SHP77 treated with DMSO at 0.1 percent for 48 hours (cell line): ENCODE measurements at regions not wholly inside any gene's neighbourhood (a gene's known extent, or its start where the extent isn't known, plus 50 kb on each side); places are given as distances from the start of the nearest gene placed in this dataset.

ENCODE experiments used
- DNase-seq: peaks from one replicate; lab custom pipeline; 2025; lab: John Stamatoyannopoulos, UW

DNA sequence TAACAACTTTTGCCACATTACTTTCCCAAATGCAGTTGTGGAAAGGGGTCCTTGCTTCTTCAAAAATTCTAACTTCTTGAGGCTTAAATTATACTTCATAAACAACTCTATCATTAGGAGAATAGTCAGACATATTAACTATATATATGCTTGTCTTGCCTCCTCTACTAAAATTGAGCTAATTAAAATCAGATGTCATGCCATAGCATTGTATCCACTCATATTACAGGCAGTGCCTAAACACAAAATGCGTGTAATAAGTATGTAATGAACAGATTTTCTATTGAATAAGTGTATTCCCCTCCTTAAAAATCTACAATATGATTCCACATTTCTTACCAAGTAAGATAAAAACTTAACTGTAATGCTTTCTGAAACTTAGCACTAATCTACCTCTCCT lies 204.5 kb downstream of the PLK2 start:
- no peak for DNase-seq

DNA sequence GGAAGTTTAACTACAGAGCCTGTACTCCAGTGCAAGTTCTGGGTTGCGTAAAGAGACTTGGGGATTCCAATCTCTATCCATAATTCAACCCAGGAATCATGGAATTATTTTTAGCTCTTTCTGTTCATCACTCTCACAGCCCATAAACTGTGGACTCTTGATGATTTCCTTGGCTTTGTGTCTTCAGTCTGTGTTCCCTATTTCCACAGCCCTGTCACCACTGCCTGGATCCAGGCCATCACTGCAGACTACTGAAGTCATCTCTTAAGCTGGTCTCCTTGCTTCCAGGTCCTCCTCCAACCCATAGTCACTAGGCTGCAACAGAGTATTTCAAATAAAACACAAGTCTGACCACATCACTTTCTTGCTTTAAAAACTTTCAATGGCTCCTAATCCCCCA lies 211.7 kb downstream of the PLK2 start:
- no peak for DNase-seq

DNA sequence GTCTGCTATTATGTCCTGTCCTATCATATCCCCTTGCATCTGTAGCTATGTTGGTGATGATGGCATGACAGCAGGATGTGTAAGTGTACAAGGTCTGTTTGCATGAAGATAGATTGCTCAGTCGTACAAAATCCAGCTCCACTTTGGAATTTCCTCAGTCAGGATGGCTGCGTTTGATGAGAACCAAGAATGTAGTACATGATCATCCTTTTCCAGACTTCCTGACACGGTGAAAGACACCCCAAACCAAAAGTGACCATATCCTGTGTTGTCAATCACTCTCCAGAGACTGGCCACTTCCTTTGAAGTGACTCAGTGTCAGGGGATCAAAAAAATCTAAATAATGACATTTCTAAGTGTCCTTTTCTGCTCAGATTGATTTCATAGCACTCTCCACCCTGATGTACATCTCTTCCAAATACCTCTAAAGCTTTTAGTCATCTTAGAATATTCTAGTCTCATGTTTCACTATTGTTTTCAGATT lies 213.4 kb downstream of the PLK2 start:
- no peak for DNase-seq

DNA sequence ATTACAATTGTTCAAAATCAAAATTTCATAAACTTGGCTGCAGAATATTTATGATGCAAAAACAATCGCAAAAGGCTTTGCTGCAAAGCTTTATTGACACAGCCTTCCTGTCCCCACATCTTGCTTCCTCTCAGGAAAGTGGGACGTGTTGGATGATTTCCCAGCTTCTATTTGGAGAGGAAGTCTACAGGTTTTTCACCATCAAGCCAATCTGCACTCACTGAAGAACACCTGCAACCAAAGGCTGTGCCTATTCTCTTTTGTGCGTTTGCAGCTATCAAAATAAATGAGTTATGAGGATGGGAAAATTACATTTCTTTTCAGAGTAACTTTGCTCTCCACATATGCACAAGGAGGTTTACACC lies 214.4 kb downstream of the PLK2 start:
- DNase-seq, result peak; percentile 52

DNA sequence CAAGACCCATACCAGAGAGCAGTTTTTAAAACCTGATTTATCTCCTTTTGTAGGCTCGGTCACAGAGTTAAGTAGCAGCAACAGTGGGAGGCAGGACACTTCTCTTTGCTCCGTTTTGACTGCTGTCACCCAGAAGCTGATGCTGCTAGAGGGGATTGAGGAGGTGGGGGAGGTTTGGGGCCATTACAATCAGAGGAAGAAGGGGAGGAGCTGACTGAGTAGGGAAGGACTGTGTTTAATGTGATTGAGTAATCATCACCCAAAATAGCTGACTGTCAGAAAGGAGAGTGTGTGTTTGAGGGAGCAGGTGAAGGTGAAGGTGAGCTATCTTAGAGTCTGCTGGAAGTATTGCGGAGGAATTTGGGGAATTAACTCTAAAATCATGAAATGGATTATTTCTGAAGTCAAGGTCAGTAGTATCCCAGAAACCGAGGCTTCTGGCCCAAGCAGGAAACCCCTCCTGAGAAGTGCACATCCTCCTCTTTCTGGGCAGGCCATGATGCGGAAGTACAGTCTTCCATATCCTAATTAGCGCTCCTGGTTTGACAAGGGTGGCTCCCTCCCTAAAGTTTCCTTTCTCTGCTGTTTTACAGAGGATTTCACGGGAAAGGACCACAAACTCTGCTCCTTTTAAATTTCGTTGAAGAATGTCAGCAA lies 214.9 kb downstream of the PLK2 start:
- DNase-seq, result no peak

DNA sequence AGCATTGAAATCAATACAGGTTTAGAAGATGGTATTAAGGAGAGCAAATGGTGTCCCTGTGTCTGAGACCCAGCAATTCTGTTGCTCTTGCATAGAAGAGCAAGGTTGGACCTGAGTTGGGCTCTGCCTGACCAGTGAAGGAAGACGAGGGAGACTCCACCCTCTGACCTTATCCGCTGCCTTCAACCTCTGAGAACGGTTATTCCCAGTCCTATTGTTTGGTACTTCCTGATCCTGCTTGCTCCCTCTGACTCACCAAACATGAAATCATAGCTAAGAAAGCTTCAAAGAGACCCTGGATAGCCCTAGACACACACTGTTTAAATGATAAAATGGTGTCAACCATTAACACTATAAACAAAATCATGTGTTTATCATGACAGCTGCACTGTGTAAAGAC lies 218.5 kb downstream of the PLK2 start:
- no peak for DNase-seq

DNA sequence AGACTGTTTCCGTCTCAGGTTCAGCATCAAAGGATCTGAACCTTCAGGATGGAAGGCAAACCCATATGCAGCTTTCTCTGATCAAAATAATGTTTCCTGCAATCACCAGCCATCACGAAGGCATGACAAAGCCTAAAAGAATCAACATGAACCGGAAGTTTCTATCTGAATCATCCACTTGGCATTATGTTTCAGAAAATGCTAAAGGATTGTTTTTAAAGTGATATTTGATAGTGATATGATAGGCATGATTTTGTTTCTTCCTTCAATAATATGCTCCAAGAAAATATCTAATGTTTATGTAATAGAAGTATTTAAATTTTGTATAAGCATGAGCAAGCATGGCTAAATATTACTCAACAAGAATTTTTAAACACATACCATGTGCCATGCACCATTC lies 219.6 kb downstream of the PLK2 start:
- DNase-seq, result no peak

DNA sequence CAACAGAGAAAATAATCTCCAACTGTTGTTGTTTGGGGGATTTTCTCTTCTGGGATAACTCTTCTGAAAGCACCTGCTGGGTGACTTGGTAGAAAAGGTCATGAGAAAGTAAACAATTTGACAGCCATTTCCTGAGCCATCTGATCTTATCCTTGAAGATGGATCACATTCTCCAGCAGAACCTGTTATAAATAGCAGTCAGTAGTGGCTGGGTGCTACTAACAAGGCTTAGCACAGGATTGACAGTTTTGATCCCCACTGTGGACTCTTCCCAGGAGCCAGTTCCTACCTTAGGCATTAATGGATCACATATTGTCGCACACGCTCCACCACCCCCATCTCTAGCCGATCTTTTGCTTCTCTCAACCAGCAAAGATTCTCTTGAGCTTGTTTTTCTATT lies 220.2 kb downstream of the PLK2 start:
- DNase-seq, result no peak

DNA sequence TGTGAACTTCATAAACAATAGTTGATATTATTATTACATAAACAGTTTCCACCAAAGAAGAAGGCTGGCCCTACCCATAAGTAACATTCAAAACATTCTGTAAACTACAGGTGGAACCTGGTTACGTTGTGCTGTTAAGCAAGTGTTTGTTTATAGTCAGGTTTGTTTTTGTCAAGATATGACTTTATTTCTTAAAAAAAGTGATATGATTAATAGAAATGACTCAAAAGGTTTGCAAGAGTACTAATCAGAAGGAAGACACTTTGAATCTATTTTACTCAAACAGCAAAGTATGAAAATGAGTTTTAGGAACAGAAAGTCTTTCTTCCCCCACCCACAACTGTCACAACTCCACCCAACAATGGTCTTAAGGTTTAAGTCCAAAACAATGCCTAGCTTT lies 220.8 kb downstream of the PLK2 start:
- DNase-seq, result no peak

DNA sequence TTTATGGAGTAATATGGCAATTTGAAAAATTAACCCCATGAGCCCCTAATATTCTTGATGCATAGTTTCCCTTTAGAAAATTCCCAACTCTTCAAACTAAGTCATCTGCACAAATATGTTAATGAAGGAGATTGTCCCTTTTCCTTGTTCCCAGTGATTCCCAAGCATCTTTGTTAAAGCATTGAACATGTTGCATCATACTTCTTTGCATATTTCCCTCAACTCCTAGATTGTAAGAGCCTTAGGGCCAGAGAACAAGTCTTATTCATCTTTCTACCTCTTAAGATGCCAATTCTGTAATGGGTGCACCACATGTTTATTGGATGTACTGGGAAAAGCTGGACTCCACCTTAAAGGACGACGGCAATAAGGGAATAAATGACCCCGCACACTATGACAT lies 223.4 kb downstream of the PLK2 start:
- DNase-seq, result no peak

DNA sequence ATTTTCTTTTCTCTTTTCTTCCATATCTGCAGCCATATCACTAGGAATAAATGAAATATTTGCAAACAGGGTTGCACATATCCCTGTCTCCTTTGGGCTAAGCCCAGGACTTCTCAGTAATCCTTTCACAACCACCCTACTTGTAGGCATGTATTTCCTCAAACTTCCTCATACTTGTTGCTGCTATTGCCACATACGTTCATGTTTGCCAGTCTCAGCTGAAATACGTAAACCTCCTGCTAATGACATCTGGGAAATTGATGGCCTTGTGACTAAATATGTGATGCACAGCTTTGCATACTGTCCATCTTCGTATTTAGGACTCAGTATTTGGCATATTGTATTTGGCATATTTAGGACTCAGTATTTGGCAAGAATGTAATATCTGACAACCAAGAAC lies 224.6 kb downstream of the PLK2 start:
- no peak for DNase-seq

DNA sequence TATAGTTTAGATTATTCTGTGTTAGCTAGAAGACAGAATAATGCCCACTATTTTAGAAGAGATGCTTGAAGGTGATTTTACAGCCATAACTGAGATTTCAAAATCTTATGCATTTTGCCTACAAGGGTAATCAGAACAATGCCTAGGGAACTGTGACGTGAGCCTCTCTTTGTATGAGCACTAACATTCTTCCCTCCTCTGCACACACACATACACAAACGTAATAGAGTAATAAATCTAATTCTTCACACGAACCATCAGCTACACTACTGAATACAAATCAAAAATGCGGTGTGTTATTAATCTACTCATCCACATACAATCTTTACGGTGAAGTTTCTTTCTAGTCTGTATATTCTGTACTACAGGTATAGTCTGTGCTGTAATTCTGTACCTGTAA lies 227.8 kb downstream of the PLK2 start:
- no peak for DNase-seq

DNA sequence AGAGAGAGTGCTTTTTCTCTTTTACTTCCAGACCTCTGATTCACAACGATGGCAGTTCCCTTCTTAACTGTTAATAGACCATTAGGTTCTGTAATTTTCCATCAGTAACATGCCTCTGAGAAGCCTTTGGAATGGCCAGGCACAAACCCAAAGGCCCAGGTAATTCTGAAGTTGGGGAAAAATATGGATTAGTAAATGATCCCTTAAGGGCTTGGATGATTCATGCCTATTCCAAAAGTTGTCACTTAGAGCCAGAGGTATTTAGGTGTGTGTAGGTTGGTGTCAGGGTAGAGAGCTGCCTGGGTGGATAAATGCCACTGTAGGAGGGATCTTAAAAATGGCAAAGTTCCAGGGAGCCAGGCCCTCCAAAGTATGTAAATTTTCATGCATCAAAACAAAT lies 228.8 kb downstream of the PLK2 start:
- DNase-seq, result no peak

DNA sequence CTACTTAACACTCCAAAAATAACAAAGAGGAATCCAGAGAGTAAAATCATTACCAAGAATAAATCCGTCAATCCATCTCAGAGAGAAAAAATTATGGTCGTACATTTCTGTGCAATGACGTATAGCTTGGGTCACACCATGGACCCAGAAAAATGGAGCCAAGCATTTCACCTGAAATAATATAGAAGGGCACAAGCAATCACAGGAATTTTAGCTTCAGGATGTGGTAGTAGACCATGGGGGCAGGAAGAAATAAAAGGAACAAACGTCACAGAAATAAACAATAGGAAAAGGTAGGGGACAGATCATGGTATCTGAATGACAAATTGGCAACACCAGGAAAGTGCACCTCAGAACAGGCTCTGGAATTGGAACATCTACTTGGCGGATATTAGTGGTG lies 231.0 kb downstream of the PLK2 start:
- DNase-seq, result no peak

DNA sequence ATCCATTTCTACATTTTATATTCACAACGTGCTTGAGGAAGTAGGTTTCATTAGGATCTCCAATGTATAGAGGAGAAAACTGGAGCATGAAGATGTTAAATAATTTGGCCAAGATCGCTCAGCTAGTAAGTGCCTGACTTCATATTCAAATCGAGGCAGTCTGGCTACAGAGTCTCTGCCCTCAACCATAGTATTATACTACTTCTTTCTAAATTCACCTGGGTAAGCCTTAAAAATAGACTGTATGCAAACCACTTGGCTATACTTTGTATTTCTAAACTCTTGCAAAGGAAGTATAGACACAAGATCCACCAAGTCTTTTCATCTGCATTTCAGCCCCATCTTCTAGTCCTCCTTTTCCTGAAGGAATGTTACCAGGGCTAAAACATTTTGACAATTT lies 232.0 kb downstream of the PLK2 start:
- no peak for DNase-seq

DNA sequence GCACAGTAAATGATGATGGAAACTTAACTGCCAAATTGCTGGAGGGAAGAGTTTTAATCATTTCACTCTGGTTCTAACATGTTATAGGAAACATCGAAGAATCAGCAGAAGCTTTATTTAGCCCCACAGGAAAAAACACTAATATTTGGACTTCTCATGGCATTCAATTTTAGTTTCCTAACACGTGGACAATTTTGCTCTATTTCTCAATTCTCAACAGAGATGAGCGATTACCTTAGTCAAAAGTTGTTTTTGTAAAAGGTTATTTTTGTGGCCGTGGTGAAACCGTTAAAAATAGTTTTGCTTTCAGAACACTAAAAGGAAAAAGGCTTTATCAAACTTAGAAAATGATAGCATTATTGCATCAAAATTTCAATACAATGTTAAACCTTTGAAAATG lies 235.2 kb downstream of the PLK2 start:
- DNase-seq, result no peak

DNA sequence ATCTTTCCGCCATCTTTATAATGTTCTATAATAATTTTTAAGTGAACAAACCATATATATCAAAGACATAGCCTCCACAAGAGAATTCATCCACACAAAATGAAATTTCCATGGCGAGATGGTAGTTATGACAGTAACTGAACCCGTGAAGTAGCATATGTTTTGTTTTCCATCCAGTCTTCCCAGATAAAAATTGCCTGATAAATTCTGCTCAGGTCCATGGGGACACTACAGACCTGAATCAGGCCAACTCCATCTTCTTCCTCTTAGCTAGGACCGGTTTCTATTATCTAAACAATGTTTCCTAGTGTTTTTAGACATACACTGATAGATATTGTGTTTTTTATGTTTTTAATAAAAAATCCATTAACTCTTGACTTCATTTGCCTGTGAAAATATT lies 235.7 kb downstream of the PLK2 start:
- DNase-seq, result no peak

DNA sequence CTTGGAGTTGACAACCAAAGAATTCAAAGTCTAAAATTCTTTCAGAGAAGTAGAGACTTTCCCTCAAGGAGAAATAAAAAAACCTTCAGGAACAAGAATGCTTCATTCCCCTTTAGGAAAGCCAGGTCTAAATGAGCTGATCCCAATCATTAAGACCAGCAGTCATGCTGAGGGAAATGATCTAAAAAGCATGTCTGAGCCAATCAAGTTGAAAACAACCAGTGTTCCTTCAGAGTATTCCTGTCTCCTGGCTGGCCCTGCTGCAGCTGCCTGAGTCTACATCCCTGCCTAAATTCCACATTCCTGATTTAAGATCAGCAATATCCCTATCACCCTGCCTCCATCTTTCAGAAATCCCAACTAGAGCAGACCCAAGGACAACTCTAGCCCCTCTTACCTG lies 244.5 kb downstream of the PLK2 start:
- DNase-seq, result no peak

DNA sequence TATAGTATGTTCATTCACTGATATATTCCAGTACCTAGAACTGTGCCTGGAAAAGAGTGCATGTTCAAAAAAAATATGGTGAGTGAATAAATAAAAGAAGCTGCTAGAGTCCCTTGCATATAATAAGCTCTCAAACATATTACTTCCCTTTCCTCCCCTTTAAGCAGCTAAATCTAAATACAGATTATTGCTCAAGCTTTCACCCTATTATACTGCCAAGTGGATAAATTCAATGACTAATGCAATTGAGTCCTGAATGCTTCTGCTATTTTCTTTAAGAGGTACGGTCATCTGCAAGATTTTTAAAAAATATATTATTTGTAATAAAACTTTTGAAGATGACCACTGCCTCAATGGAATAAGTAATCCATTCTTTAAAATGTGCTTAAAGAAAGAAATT lies 248.4 kb downstream of the PLK2 start:
- no peak for DNase-seq

DNA sequence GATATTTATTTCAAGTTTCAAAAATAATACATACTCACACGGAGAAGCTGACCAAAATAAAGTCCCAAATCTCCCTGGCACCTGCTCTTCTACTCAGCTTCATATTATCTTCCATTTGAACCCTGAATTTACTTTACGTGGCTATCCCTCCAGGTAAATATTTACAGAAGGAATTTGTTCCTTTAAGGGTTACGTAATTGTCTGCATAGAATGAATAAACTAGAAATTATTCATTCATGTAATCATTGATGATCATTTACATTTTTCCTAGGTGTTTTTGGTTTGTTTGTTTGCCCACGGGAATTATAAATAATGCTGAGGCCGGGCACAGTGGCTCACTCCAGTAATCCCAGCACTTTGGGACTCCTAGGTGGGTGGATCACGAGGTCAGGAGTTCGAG lies 251.2 kb downstream of the PLK2 start:
- no peak for DNase-seq

DNA sequence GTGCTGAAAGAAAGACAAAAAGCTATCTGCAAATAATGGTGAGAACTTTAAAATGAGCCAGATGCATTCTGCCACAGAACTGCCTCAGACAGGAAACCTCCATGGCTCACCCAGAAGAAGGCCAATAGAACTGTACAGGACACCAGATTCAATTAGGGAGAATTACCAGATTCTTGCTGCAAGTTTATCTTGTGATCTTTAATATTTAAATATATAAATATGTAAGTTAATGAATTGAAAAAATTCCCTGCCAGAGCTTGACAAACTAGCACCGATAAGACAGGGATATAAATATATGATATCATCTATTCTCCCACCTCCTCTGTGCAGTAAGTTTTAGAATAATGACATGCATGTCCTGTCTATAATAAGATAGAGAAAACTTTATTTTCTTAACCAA lies 252.8 kb downstream of the PLK2 start:
- no peak for DNase-seq

DNA sequence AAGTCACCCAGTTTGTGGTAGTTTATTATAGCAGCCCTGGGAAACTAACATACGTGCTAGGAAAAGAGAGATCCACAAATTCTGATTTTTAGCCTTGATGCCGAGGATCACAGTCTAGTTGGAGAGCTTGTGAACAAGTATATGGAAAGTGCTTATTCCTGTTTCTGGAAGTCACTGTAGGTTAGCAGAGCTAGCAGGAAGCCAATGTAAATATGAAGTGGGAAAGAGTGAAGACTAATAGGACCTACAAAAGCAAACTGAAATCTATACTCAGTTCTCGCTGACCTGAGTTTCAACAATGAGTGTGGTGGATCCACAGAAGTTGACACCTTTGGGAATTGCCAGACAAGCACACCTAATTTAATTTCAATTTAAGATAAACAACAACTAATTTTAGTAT lies 254.9 kb downstream of the PLK2 start:
- no peak for DNase-seq

DNA sequence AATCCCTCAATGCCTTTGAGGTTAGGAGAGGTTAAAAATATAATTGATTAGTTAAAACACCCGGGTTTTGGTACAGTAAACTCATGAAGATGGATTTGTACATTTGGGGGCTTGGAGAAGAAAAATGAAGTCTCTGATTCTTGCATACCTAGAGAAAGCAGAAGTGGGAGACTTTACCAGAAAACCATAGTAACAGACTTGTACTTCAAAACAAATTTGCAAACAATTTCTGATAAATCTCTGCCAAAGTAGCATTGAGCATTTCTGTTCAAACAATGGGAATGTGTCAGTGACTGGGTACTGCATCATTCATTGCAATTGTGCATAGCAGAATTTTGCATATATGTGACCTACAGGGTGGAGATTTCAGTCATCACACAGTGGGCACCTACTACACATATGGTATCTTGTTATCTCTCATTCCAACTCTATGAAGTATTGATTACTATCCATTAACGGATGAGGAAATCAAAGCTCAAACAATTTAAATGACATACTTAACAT lies 256.9 kb downstream of the PLK2 start:
- no peak for DNase-seq

DNA sequence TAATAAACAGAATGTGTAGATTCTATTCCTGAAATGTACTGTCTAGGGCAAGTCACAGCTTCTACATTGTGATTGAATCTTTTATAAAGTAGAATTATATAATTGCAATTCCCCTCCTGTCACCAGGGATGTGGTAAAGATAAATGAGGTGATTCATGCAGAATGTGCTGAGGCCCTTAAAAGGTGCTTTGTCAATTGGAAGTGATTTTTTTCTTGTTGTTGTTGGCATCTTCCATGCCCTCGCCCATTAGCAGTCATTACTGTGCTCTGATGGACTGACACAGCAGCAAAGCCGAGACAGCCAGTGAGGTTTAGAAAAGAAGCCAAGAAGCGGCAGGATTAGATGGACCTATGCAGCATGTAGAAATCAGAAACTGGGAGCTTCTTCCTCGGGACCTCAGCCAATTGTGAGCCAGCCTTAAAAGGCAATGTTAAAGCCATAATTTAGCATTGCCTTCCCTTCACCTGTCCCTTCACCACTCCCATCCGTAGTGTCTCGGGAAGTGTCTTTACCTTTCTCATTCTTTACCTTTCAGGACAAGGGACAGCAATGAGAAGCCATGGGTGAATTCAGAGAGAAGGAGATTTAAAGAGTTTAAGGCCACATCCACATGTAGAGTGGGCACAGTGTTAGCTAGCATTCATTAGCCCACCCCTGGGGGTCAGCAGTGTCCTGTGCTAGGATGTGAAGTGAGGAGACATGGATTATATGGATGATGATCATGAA lies 257.8 kb downstream of the PLK2 start:
- no peak for DNase-seq
